Esophagus squamous epithelium (tissue), 4 donors: ENCODE measurements at regions not wholly inside any gene's neighbourhood (a gene's known extent, or its start where the extent isn't known, plus 50 kb on each side); places are given as distances from the start of the nearest gene placed in this dataset.

ENCODE experiments used
- POLR2A ChIP-seq, 4 donors: fragments of 450-650 bp; IDR thresholded peaks; one replicate each; pipeline ENCODE4 v1.6.1; 2017; ENCODE audit warnings: antibody characterized with exemption in 4 of 4, mild to moderate bottlenecking in 4 of 4, moderate library complexity in 3 of 4
- TF ChIP-seq, protein P1 (sequence below), 6 experiments: fragments of 450-650 bp in 4 of 6; fragments of 200-600 bp in 2 of 6; sonication (generic) in 2 of 6; IDR thresholded peaks; one replicate each; pipeline ENCODE4 v1.5.1; 2016 to 2019; ENCODE audit warnings: antibody characterized with exemption in 6 of 6, mild to moderate bottlenecking in 4 of 6, moderate library complexity in 4 of 6

DNA sequence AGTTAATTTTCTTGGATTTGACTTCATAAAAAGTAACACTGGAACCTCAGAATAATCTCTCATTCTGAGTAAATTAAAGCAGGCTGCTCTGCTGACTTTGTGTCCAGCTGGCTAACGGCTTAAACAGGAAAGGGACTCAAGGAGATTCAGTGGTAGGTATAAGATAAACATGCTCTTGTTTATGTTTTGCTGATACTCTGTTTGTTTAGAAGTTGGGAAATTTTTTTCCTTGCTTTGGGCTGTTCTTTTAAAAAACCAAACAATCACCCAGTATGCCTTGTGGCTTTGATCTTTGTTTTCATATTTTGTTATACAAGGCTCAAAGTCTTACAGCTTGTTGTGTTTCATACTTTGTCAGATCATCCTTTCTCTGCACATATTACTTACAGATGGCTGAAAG is 237.6 kb upstream of the RIOK2 start:
- no peak for TF ChIP-seq POLR2A (IDR thresholded peaks at IDR 0.05)
- TF ChIP-seq, protein P1, sequence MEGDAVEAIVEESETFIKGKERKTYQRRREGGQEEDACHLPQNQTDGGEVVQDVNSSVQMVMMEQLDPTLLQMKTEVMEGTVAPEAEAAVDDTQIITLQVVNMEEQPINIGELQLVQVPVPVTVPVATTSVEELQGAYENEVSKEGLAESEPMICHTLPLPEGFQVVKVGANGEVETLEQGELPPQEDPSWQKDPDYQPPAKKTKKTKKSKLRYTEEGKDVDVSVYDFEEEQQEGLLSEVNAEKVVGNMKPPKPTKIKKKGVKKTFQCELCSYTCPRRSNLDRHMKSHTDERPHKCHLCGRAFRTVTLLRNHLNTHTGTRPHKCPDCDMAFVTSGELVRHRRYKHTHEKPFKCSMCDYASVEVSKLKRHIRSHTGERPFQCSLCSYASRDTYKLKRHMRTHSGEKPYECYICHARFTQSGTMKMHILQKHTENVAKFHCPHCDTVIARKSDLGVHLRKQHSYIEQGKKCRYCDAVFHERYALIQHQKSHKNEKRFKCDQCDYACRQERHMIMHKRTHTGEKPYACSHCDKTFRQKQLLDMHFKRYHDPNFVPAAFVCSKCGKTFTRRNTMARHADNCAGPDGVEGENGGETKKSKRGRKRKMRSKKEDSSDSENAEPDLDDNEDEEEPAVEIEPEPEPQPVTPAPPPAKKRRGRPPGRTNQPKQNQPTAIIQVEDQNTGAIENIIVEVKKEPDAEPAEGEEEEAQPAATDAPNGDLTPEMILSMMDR (IDR thresholded peaks at IDR 0.05): no peak
